ENCODE measurements at regions not wholly inside any gene's neighbourhood (a gene's known extent, or its start where the extent isn't known, plus 50 kb on each side); places are given as distances from the start of the nearest gene placed in this dataset.

DNA sequence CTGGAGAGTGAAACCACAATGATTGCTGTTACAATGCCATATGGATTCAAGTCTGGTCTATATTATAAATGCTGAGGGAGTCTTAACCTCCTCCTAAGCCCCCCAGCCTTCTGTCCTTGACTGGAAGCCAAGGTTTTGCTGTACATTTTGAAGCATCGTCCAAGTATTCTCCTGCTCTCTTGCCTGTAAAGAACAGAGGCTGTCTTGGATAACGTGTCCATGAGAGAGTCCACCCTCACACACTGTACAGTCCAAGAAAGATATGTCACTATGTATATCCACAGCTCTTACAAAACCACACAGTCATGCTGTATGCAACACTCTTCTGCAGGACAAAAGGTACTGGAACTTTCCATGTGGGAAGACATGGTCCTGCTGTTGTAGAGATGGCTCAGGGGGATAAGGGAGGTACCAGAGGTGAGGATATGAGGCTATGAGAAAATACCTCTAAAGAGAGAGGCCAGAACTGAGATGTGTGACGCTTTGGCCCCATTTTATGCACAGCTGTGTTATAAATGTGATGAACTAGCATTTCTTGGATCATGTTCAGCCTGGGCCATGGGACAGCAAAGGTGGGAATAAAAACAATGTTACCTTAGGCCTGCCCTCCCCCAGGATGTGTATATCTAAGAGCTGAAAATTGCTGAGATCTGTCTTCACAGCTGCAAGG lies 678.6 kb downstream of the IQCM start:
- DNase-seq (no peak), ATAC-seq (ENCODE audit: insufficient read depth, low read depth) (no peak)
- Histone ChIP-seq H4K20me1 (ENCODE audit: insufficient read depth, low read length) (no peaks in the 10 kb centered on the region), H3K79me2 (ENCODE audit: insufficient read depth, low read length) (no peaks in the 10 kb centered on the region), H3K4me3 (ENCODE audit: low read depth in 1 of 2, low read length in 2 of 2) (no peak overlapping the region), H3K27me3 (ENCODE audit: insufficient read depth, low read length, poor library complexity) (no peaks in the 10 kb centered on the region), H3K9ac (ENCODE audit: low read depth, low read length) (no peak overlapping the region), H3K9me3 (ENCODE audit: insufficient read depth, low read length, severe bottlenecking) (no peaks in the 10 kb centered on the region), H3K27ac (ENCODE audit: low read length) (no peak overlapping the region), H3K4me1 (ENCODE audit: insufficient read depth, low read length) (no peaks in the 10 kb centered on the region), H2AFZ (ENCODE audit: low read depth, low read length) (no peak overlapping the region), H3K4me2 (ENCODE audit: insufficient read depth, low read length) (no peak overlapping the region), H3K36me3 (ENCODE audit: insufficient read depth, low read length) (no peaks in the 10 kb centered on the region)
- TF ChIP-seq EZH2 (IDR thresholded peaks at IDR 0.05; ENCODE audit: borderline replicate concordance, low read depth, low read length, severe bottlenecking) = no peak
- TF ChIP-seq, protein P1, sequence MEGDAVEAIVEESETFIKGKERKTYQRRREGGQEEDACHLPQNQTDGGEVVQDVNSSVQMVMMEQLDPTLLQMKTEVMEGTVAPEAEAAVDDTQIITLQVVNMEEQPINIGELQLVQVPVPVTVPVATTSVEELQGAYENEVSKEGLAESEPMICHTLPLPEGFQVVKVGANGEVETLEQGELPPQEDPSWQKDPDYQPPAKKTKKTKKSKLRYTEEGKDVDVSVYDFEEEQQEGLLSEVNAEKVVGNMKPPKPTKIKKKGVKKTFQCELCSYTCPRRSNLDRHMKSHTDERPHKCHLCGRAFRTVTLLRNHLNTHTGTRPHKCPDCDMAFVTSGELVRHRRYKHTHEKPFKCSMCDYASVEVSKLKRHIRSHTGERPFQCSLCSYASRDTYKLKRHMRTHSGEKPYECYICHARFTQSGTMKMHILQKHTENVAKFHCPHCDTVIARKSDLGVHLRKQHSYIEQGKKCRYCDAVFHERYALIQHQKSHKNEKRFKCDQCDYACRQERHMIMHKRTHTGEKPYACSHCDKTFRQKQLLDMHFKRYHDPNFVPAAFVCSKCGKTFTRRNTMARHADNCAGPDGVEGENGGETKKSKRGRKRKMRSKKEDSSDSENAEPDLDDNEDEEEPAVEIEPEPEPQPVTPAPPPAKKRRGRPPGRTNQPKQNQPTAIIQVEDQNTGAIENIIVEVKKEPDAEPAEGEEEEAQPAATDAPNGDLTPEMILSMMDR (IDR thresholded peaks at IDR 0.05; ENCODE audit: borderline replicate concordance, extremely low read depth, low read length, poor library complexity, severe bottlenecking) = no peak

DNA sequence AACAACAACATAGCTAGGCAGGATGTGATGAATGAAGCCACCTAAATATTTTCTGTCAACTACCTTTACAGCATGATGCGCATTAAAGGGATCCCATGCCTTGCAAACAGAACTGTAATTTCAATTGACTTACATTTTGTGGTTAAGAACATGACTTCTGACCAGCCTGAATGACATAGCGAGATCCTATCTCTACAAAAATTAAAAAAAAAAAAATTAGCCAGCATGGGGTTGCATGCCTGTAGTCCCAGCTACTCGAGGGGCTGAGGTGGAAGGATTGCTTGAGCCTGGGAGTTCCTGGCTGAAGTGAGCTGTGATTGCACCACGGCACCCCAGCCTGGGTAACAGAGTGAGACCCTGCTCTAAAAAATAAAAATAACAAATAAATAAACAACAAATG lies 680.6 kb downstream of the IQCM start:
- ATAC-seq (ENCODE audit: insufficient read depth, low read depth) (no peak), DNase-seq (no peak)
- Histone ChIP-seq H2AFZ (ENCODE audit: low read depth, low read length) (no peak overlapping the region), H3K9me3 (ENCODE audit: insufficient read depth, low read length, severe bottlenecking) (no peaks in the 10 kb centered on the region), H3K4me3 (ENCODE audit: low read depth in 1 of 2, low read length in 2 of 2) (no peak overlapping the region), H3K27me3 (ENCODE audit: insufficient read depth, low read length, poor library complexity) (no peaks in the 10 kb centered on the region), H3K79me2 (ENCODE audit: insufficient read depth, low read length) (no peaks in the 10 kb centered on the region), H3K4me2 (ENCODE audit: insufficient read depth, low read length) (no peak overlapping the region), H3K27ac (ENCODE audit: low read length) (no peak overlapping the region), H3K36me3 (ENCODE audit: insufficient read depth, low read length) (no peaks in the 10 kb centered on the region), H3K9ac (ENCODE audit: low read depth, low read length) (no peak overlapping the region), H4K20me1 (ENCODE audit: insufficient read depth, low read length) (no peaks in the 10 kb centered on the region), H3K4me1 (ENCODE audit: insufficient read depth, low read length) (no peaks in the 10 kb centered on the region)
- TF ChIP-seq, protein P1 (IDR thresholded peaks at IDR 0.05; ENCODE audit: borderline replicate concordance, extremely low read depth, low read length, poor library complexity, severe bottlenecking) = no peak
- no peak for TF ChIP-seq EZH2 (IDR thresholded peaks at IDR 0.05; ENCODE audit: borderline replicate concordance, low read depth, low read length, severe bottlenecking)

- Histone ChIP-seq H4K20me1 (ENCODE audit: insufficient read depth, low read length) (no peaks in the 10 kb centered on the region), H3K27ac (ENCODE audit: low read length) (no peak overlapping the region), H3K36me3 (ENCODE audit: insufficient read depth, low read length) (no peaks in the 10 kb centered on the region), H3K79me2 (ENCODE audit: insufficient read depth, low read length) (no peaks in the 10 kb centered on the region), H3K27me3 (ENCODE audit: insufficient read depth, low read length, poor library complexity) (no peaks in the 10 kb centered on the region), H2AFZ (ENCODE audit: low read depth, low read length) (no peak overlapping the region), H3K4me1 (ENCODE audit: insufficient read depth, low read length) (no peaks in the 10 kb centered on the region), H3K4me3 (ENCODE audit: low read depth in 1 of 2, low read length in 2 of 2) (no peak overlapping the region), H3K9me3 (ENCODE audit: insufficient read depth, low read length, severe bottlenecking) (no peaks in the 10 kb centered on the region), H3K9ac (ENCODE audit: low read depth, low read length) (no peak overlapping the region), H3K4me2 (ENCODE audit: insufficient read depth, low read length) (no peak overlapping the region)
- TF ChIP-seq, protein P1 (IDR thresholded peaks at IDR 0.05; ENCODE audit: borderline replicate concordance, extremely low read depth, low read length, poor library complexity, severe bottlenecking) = no peak
- TF ChIP-seq EZH2 (IDR thresholded peaks at IDR 0.05; ENCODE audit: borderline replicate concordance, low read depth, low read length, severe bottlenecking) = no peak
- DNase-seq = no peak
- ATAC-seq (ENCODE audit: insufficient read depth, low read depth) = no peak
Measured at GRCh38 chr4:149121023-149121404, 678.8 kb upstream of the NR3C2 start.
